GM21825 (cell line): ENCODE measurements at regions not wholly inside any gene's neighbourhood (a gene's known extent, or its start where the extent isn't known, plus 50 kb on each side); places are given as distances from the start of the nearest gene placed in this dataset.
A peak's percentile ranks its signal among the peaks of the same experiment; 100 is the strongest.
"Not testable (repeated sequence)": the region's sequence is repeated elsewhere in the genome, so short reads cannot be mapped to it uniquely, and the experiment has no call there.

ENCODE experiments used
- ATAC-seq: cut with Tn5 transposase; IDR thresholded peaks from one replicate; pipeline ENCODE4 v1.9.1; 2021; ENCODE audit warnings: mild to moderate bottlenecking, moderate library complexity; ENCODE audit not compliant: unreplicated experiment

- ATAC-seq, result peak; percentile 72
These were observed 64.9 kb downstream of the FAM170A start for GRCh38 chr5:119694284-119694683.

GRCh38 chr5:119706049-119706448, 76.7 kb downstream of the FAM170A start:
- no peak for ATAC-seq

- no peak for ATAC-seq
These were observed 78.9 kb downstream of the FAM170A start for GRCh38 chr5:119708076-119708790.

GRCh38 chr5:119721775-119722174, 92.4 kb downstream of the FAM170A start:
- ATAC-seq, result no peak

- ATAC-seq, result not testable (repeated sequence)
These were observed 95.9 kb downstream of the FAM170A start for GRCh38 chr5:119725291-119725690.

- no peak for ATAC-seq
These were observed 97.2 kb downstream of the FAM170A start for GRCh38 chr5:119726544-119726943.

- no peak for ATAC-seq
These were observed 110.9 kb downstream of the FAM170A start for GRCh38 chr5:119740225-119740624.

GRCh38 chr5:119741691-119742090, 112.3 kb downstream of the FAM170A start:
- ATAC-seq, result no peak

GRCh38 chr5:119742311-119742710, 113.0 kb downstream of the FAM170A start:
- ATAC-seq, result no peak

GRCh38 chr5:119743927-119744326, 114.6 kb downstream of the FAM170A start:
- peak; percentile 91 for ATAC-seq

- ATAC-seq, result no peak
These were observed 116.6 kb downstream of the FAM170A start for GRCh38 chr5:119745976-119746375.

GRCh38 chr5:119746984-119747383, 117.6 kb downstream of the FAM170A start:
- no peak for ATAC-seq

- no peak for ATAC-seq
These were observed 121.8 kb downstream of the FAM170A start for GRCh38 chr5:119750887-119751733.

- no peak for ATAC-seq
These were observed 122.4 kb downstream of the FAM170A start for GRCh38 chr5:119751734-119752094.

GRCh38 chr5:119752921-119753886, 123.8 kb downstream of the FAM170A start:
- ATAC-seq, result no peak

- ATAC-seq, result not testable (repeated sequence)
These were observed 125.5 kb downstream of the FAM170A start for GRCh38 chr5:119754825-119755224.

- ATAC-seq, result no peak
These were observed 127.9 kb downstream of the FAM170A start for GRCh38 chr5:119757276-119757675.

GRCh38 chr5:119769695-119770693, 140.6 kb downstream of the FAM170A start:
- not testable (repeated sequence) for ATAC-seq

- ATAC-seq, result not testable (repeated sequence)
These were observed 150.8 kb downstream of the FAM170A start for GRCh38 chr5:119780145-119780544.

GRCh38 chr5:119785057-119785456, 155.7 kb downstream of the FAM170A start:
- no peak for ATAC-seq
